GM19043 (cell line): ENCODE measurements at regions not wholly inside any gene's neighbourhood (a gene's known extent, or its start where the extent isn't known, plus 50 kb on each side); places are given as distances from the start of the nearest gene placed in this dataset.
"Not testable (repeated sequence)": the region's sequence is repeated elsewhere in the genome, so short reads cannot be mapped to it uniquely, and the experiment has no call there.

Source experiments
- ATAC-seq: cut with Tn5 transposase; IDR thresholded peaks from one replicate; pipeline ENCODE4 v1.9.1; 2021; ENCODE audit warnings: low read depth; ENCODE audit not compliant: unreplicated experiment

GRCh38 chr6:92433911-92434310, 985.4 kb downstream of the EPHA7 start:
- no peak for ATAC-seq

- ATAC-seq, result no peak
These were observed 987.9 kb downstream of the EPHA7 start for GRCh38 chr6:92431502-92431901.

- ATAC-seq, result no peak
These were observed 990.9 kb downstream of the EPHA7 start for GRCh38 chr6:92428448-92428847.

GRCh38 chr6:92427453-92427852, 991.9 kb downstream of the EPHA7 start:
- no peak for ATAC-seq

- no peak for ATAC-seq
These were observed 1003.7 kb downstream of the EPHA7 start for GRCh38 chr6:92415656-92416055.

GRCh38 chr6:92408350-92408749, 1011.0 kb downstream of the EPHA7 start:
- ATAC-seq, result no peak

- ATAC-seq, result no peak
These were observed 1015.1 kb downstream of the EPHA7 start for GRCh38 chr6:92404281-92404680.

- ATAC-seq, result no peak
These were observed 1019.4 kb downstream of the EPHA7 start for GRCh38 chr6:92399911-92400310.

GRCh38 chr6:92388706-92389105, 1030.7 kb downstream of the EPHA7 start:
- not testable (repeated sequence) for ATAC-seq

- no peak for ATAC-seq
These were observed 1038.4 kb downstream of the EPHA7 start for GRCh38 chr6:92380803-92381601.

- no peak for ATAC-seq
These were observed 1042.2 kb downstream of the EPHA7 start for GRCh38 chr6:92377137-92377536.

- ATAC-seq, result no peak
These were observed 1042.7 kb downstream of the EPHA7 start for GRCh38 chr6:92376691-92377090.

GRCh38 chr6:92371211-92372208, 1047.8 kb downstream of the EPHA7 start:
- no peak for ATAC-seq

- ATAC-seq, result no peak
These were observed 1050.0 kb downstream of the EPHA7 start for GRCh38 chr6:92369309-92369708.

- ATAC-seq, result no peak
These were observed 1054.3 kb downstream of the EPHA7 start for GRCh38 chr6:92364948-92365541.

GRCh38 chr6:92363111-92363510, 1056.2 kb downstream of the EPHA7 start:
- ATAC-seq, result no peak

- ATAC-seq, result no peak
These were observed 1057.0 kb downstream of the EPHA7 start for GRCh38 chr6:92362404-92362803.

- ATAC-seq, result no peak
These were observed 1057.4 kb downstream of the EPHA7 start for GRCh38 chr6:92361990-92362389.

- ATAC-seq, result no peak
These were observed 1065.0 kb downstream of the EPHA7 start for GRCh38 chr6:92354270-92354829.

- ATAC-seq, result no peak
These were observed 1067.2 kb downstream of the EPHA7 start for GRCh38 chr6:92352130-92352529.

- ATAC-seq, result no peak
These were observed 1078.2 kb downstream of the EPHA7 start for GRCh38 chr6:92341201-92341600.
